Heart left ventricle (tissue), 16 donors: ENCODE measurements at regions not wholly inside any gene's neighbourhood (a gene's known extent, or its start where the extent isn't known, plus 50 kb on each side); places are given as distances from the start of the nearest gene placed in this dataset.
A peak's percentile ranks its signal among the peaks of the same experiment; 100 is the strongest.

Experiments
- ATAC-seq, 4 donors: fragments of 200-7000 bp; cut with Tn5 transposase; one replicate each; pipeline ENCODE4 v1.9.1; 2020 to 2022; ENCODE audit warnings: moderate library complexity in 4 of 4, mild to moderate bottlenecking in 3 of 4, moderate number of reproducible peaks in 1 of 4
- DNase-seq, 5 donors: peaks; one replicate each; pipeline ENCODE4 v3.0.0-alpha.2; 2020
- H3K27ac ChIP-seq, 12 donors: fragments of 200-600 bp; sonication (generic) in 4 of 12; one replicate each; pipeline versions ENCODE4 v1.5.0 to v1.8.0; 2016 to 2022; ENCODE audit warnings: mild to moderate bottlenecking in 2 of 12
- H3K27me3 ChIP-seq, 9 donors: fragments of 200-600 bp; sonication (generic) in 2 of 9; one replicate each; pipeline versions ENCODE4 v1.5.1 to v1.8.0; 2016 to 2022; ENCODE audit warnings: mild to moderate bottlenecking in 3 of 9
- H3K36me3 ChIP-seq, 9 donors: fragments of 200-600 bp; sonication (generic) in 2 of 9; one replicate each; pipeline versions ENCODE4 v1.5.0 to v1.8.0; 2018 to 2022; ENCODE audit warnings: mild to moderate bottlenecking in 2 of 9
- H3K4me1 ChIP-seq, 12 donors: fragments of 200-600 bp; sonication (generic) in 4 of 12; one replicate each; pipeline versions ENCODE4 v1.5.0 to v1.8.0; 2016 to 2022; ENCODE audit warnings: mild to moderate bottlenecking in 3 of 12
- H3K4me3 ChIP-seq, 12 donors: fragments of 200-600 bp; sonication (generic) in 4 of 12; one replicate each; pipeline versions ENCODE4 v1.5.0 to v1.8.0; 2017 to 2022; ENCODE audit warnings: mild to moderate bottlenecking in 9 of 12, moderate library complexity in 4 of 12
- H3K9me3 ChIP-seq, 12 donors: fragments of 200-600 bp; sonication (generic) in 4 of 12; one replicate each; pipeline versions ENCODE4 v1.5.0 to v1.8.0; 2016 to 2022; ENCODE audit warnings: mild to moderate bottlenecking in 1 of 12
- POLR2A ChIP-seq, 2 donors: fragments of 450-650 bp; IDR thresholded peaks; one replicate each; pipeline ENCODE4 v1.6.1; 2017; ENCODE audit warnings: antibody characterized with exemption in 2 of 2, mild to moderate bottlenecking in 2 of 2, moderate library complexity in 2 of 2
- WGBS, 4 donors: extraction: QIAGEN DNeasy Blood & Tissue Kit in 2 of 4; methylation state at CpG; one replicate each; pipeline versions ENCODE4 v1.1.5 to v1.1.7; 2013 to 2018; 5-methylcytosine and 5-hydroxymethylcytosine counted together
- intact Hi-C, 10 donors: fragments of 100-400 bp; cut with DNase I; formaldehyde crosslinking; loops; one replicate each; pipeline versions ENCODE4 v1.11.1 to v1.14.2; 2022
- TF ChIP-seq, protein P1 (sequence below), 12 donors: fragments of 200-600 bp; sonication (generic) in 4 of 12; IDR thresholded peaks; one replicate each; pipeline versions ENCODE4 v1.5.0 to v1.8.0; 2018 to 2022; ENCODE audit warnings: antibody characterized with exemption in 12 of 12, mild to moderate bottlenecking in 5 of 12
- donor health status: ischemic (EF 13 %, LVEDD 7.1; RV severe dilation, severe dysfunction).
- donor health status: healthy with polysubstance abuse.
- donor health status: DM: no; HTN: yes; CAD: no.
- donor health status: DM: no; HTN: no; CAD: no.
- donor health status: ischemic (EF 25% LVEDD 6.9; RV normal size, moderate dysfunction).
- donor health status: ischemic (EF 25% LVEDD 5.7; RV mildly dilated, moderate dysfunction).
- donor health status: healthy.
- donor health status: DM: yes; HTN: yes; CAD: no.
- donor health status: ischemic (EF 35%, LVEDD 5.7; RV mildly dilated, moderate dysfunction).
- donor health status: nonischemic (EF 11% LVEDD 7.7; RV severe dilation, severe dysfunction).
- donor health status: DM: yes; HTN: yes; CAD: no.
- donor health status: PGD.
- donor health status: ischemic (EF 29% LVEDD 5.4; RV normal size, mild dysfunction).
- donor health status: nonischemic (EF 23%, LVEDD 6.1; RV moderate dilation, normal function).

DNA sequence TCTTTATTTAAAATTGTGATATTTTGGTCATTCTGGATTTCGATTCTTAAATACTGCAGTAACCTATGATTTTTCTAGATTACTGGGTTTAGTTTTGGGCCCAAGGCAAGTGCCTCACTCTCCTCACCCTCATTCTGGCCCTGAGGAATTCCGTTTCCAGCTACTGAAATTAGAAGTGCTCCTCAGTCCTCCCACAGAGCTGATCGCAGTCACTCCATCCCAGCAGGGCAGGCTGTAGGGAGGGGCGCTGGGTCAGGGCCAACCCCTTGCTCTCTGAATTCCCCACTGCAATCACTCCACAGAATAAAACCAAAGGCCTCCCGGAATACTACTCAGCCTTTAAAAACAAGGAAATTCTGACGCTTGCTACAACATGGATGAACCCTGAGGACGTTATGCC, 66.5 kb upstream of the DIO3 start:
- 58 to 64% (median 61%) methylated on average over 7 of the region's 7 CpGs for WGBS, 4 donors
- TF ChIP-seq POLR2A (IDR thresholded peaks at IDR 0.05): no peak
- TF ChIP-seq, protein P1, sequence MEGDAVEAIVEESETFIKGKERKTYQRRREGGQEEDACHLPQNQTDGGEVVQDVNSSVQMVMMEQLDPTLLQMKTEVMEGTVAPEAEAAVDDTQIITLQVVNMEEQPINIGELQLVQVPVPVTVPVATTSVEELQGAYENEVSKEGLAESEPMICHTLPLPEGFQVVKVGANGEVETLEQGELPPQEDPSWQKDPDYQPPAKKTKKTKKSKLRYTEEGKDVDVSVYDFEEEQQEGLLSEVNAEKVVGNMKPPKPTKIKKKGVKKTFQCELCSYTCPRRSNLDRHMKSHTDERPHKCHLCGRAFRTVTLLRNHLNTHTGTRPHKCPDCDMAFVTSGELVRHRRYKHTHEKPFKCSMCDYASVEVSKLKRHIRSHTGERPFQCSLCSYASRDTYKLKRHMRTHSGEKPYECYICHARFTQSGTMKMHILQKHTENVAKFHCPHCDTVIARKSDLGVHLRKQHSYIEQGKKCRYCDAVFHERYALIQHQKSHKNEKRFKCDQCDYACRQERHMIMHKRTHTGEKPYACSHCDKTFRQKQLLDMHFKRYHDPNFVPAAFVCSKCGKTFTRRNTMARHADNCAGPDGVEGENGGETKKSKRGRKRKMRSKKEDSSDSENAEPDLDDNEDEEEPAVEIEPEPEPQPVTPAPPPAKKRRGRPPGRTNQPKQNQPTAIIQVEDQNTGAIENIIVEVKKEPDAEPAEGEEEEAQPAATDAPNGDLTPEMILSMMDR (IDR thresholded peaks at IDR 0.05): no peak
- Histone ChIP-seq H3K4me1 (no peaks in the 10 kb centered on the region), H3K4me3 (no peak overlapping the region), H3K27ac (no peak overlapping the region), H3K9me3 (peaks cover 0 to 6% (median 0%) of the 10 kb centered on the region in 12 donors), H3K36me3 (no peaks in the 10 kb centered on the region), H3K27me3 (peaks cover 0 to 57% (median 7%) of the 10 kb centered on the region in 9 donors)
- intact Hi-C loops: no loop called here
- ATAC-seq: no peak
- DNase-seq: peak in 1 of 5 donors; percentile 6

GRCh38 chr14:101495284-101495683, 66.0 kb upstream of the DIO3 start:
- 85 to 93% (median 87%) methylated on average over 3 of the region's 3 CpGs for WGBS, 4 donors
- H3K27ac ChIP-seq: no peak overlapping the region
- no peak for TF ChIP-seq POLR2A (IDR thresholded peaks at IDR 0.05)
- TF ChIP-seq, protein P1 (IDR thresholded peaks at IDR 0.05): no peak
- intact Hi-C loops: no loop called here
- H3K9me3 ChIP-seq: peaks cover 0 to 6% (median 0%) of the 10 kb centered on the region in 12 donors
- H3K36me3 ChIP-seq: no peaks in the 10 kb centered on the region
- ATAC-seq (no peak), DNase-seq (no peak)
- H3K27me3 ChIP-seq: peaks cover 0 to 57% (median 7%) of the 10 kb centered on the region in 9 donors
- no peaks in the 10 kb centered on the region for H3K4me1 ChIP-seq
- H3K4me3 ChIP-seq: no peak overlapping the region

- 32 to 44% (median 37%) methylated on average over 23 to 30 of the region's 30 CpGs for WGBS, 4 donors
- intact Hi-C loops: no loop called here
- Histone ChIP-seq H3K27ac (no peak overlapping the region), H3K4me1 (no peaks in the 10 kb centered on the region), H3K36me3 (no peaks in the 10 kb centered on the region), H3K27me3 (peaks cover 0 to 60% (median 7%) of the 10 kb centered on the region in 9 donors), H3K4me3 (no peak overlapping the region), H3K9me3 (peaks cover 0 to 6% (median 0%) of the 10 kb centered on the region in 12 donors)
- ATAC-seq (no peak), DNase-seq (peak in 4 of 5 donors; percentile 10 to 33 (median 15))
- TF ChIP-seq, protein P1 (IDR thresholded peaks at IDR 0.05): no peak
- no peak for TF ChIP-seq POLR2A (IDR thresholded peaks at IDR 0.05)
Observed at GRCh38 chr14:101495827-101496775, 65.2 kb upstream of the DIO3 start.
